ENCODE measurements at regions not wholly inside any gene's neighbourhood (a gene's known extent, or its start where the extent isn't known, plus 50 kb on each side); places are given as distances from the start of the nearest gene placed in this dataset.

- dilution Hi-C loops (cut with MboI; ENCODE audit: extremely low pct_ligation_motif_present, low sequenced_read_pairs) = no loop called here
- H3K9ac ChIP-seq (ENCODE audit: control insufficient read depth, extremely low read depth, insufficient read depth, low read length) = no peak overlapping the region
- H3K79me2 ChIP-seq (ENCODE audit: control insufficient read depth, insufficient read depth, low read length) = no peaks in the 10 kb centered on the region
- TF ChIP-seq EZH2 (IDR thresholded peaks at IDR 0.05; ENCODE audit: low read length) (no peak), CTCF (optimal IDR thresholded peaks at IDR 0.05 in 1 of 3, IDR thresholded peaks at IDR 0.05 in 1 of 3, conservative IDR thresholded peaks at IDR 0.05 in 1 of 3; ENCODE audit: extremely low read depth in 1 of 3, insufficient read depth in 2 of 3, low read length in 3 of 3) (no peak)
- FAIRE-seq (no peak), DNase-seq (ENCODE audit: low read depth, low spot score) (no peak)
- H2AFZ ChIP-seq (ENCODE audit: control insufficient read depth, low read length) = no peak overlapping the region
- no peaks in the 10 kb centered on the region for H3K9me3 ChIP-seq (ENCODE audit: control insufficient read depth, low read depth, low read length)
- no peaks in the 10 kb centered on the region for H3K27me3 ChIP-seq (ENCODE audit: control insufficient read depth, extremely low read depth, insufficient read depth, low read length)
- no peak overlapping the region for H3K4me3 ChIP-seq (ENCODE audit: control insufficient read depth in 2 of 3, extremely low read depth in 1 of 3, insufficient read depth in 2 of 3, low read depth in 1 of 3, low read length in 3 of 3)
- no peak overlapping the region for H3K4me2 ChIP-seq (ENCODE audit: control insufficient read depth, extremely low read depth, insufficient read depth, low read depth, low read length)
- no peaks in the 10 kb centered on the region for H3K4me1 ChIP-seq (ENCODE audit: control insufficient read depth, extremely low read depth, insufficient read depth, low read length)
- no peaks in the 10 kb centered on the region for H3K36me3 ChIP-seq (ENCODE audit: control insufficient read depth in 2 of 2, extremely low read depth in 1 of 2, insufficient read depth in 2 of 2, low read length in 2 of 2)
- H4K20me1 ChIP-seq (ENCODE audit: control insufficient read depth, extremely low read depth, insufficient read depth, low read length) = no peaks in the 10 kb centered on the region
- H3K9me1 ChIP-seq (ENCODE audit: control insufficient read depth, extremely low read depth, insufficient read depth, low read length) = no peaks in the 10 kb centered on the region
- H3K27ac ChIP-seq (ENCODE audit: control insufficient read depth, insufficient read depth, low read length) = no peak overlapping the region
Observed at GRCh38 chr4:65791812-65792308, 121.6 kb upstream of the EPHA5 start.

- dilution Hi-C loops (cut with MboI; ENCODE audit: extremely low pct_ligation_motif_present, low sequenced_read_pairs) = no loop called here
- H3K27ac ChIP-seq (ENCODE audit: control insufficient read depth, insufficient read depth, low read length) = no peak overlapping the region
- no peaks in the 10 kb centered on the region for H3K9me1 ChIP-seq (ENCODE audit: control insufficient read depth, extremely low read depth, insufficient read depth, low read length)
- H3K9ac ChIP-seq (ENCODE audit: control insufficient read depth, extremely low read depth, insufficient read depth, low read length) = no peak overlapping the region
- H3K4me2 ChIP-seq (ENCODE audit: control insufficient read depth, extremely low read depth, insufficient read depth, low read depth, low read length) = no peak overlapping the region
- no peaks in the 10 kb centered on the region for H3K4me1 ChIP-seq (ENCODE audit: control insufficient read depth, extremely low read depth, insufficient read depth, low read length)
- no peak for DNase-seq (ENCODE audit: low read depth, low spot score)
- H3K9me3 ChIP-seq (ENCODE audit: control insufficient read depth, low read depth, low read length) = no peaks in the 10 kb centered on the region
- H3K79me2 ChIP-seq (ENCODE audit: control insufficient read depth, insufficient read depth, low read length) = no peaks in the 10 kb centered on the region
- TF ChIP-seq CTCF (optimal IDR thresholded peaks at IDR 0.05 in 1 of 3, IDR thresholded peaks at IDR 0.05 in 1 of 3, conservative IDR thresholded peaks at IDR 0.05 in 1 of 3; ENCODE audit: extremely low read depth in 1 of 3, insufficient read depth in 2 of 3, low read length in 3 of 3) = no peak
- no peak for TF ChIP-seq EZH2 (IDR thresholded peaks at IDR 0.05; ENCODE audit: low read length)
- no peaks in the 10 kb centered on the region for H3K36me3 ChIP-seq (ENCODE audit: control insufficient read depth in 2 of 2, extremely low read depth in 1 of 2, insufficient read depth in 2 of 2, low read length in 2 of 2)
- no peak overlapping the region for H3K4me3 ChIP-seq (ENCODE audit: control insufficient read depth in 2 of 3, extremely low read depth in 1 of 3, insufficient read depth in 2 of 3, low read depth in 1 of 3, low read length in 3 of 3)
- no peaks in the 10 kb centered on the region for H4K20me1 ChIP-seq (ENCODE audit: control insufficient read depth, extremely low read depth, insufficient read depth, low read length)
- FAIRE-seq = no peak
- no peaks in the 10 kb centered on the region for H3K27me3 ChIP-seq (ENCODE audit: control insufficient read depth, extremely low read depth, insufficient read depth, low read length)
- no peak overlapping the region for H2AFZ ChIP-seq (ENCODE audit: control insufficient read depth, low read length)
Observed at GRCh38 chr4:65791111-65791811, 121.0 kb upstream of the EPHA5 start.

All from keratinocyte (primary cell).